ENCODE measurements at regions not wholly inside any gene's neighbourhood (a gene's known extent, or its start where the extent isn't known, plus 50 kb on each side); places are given as distances from the start of the nearest gene placed in this dataset.

DNA sequence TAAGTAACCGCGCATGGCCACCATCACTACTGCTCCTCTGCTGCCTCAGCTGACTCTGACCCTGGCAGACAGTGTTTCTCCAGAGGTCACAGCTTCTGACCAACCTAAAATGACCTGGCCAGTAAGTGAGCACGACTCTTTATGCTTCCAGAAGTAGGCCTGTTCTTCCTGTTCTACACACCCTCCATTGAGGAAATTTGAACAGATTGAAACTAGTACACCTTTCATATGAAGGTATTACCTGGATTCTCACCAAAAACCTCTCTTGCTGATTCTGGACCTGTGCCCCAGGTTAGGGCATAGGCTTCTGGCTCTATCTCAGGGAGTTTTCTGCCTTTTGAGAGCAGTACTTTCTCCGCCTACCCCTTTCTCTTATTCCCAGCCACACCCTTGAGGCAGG, 178.4 kb upstream of the FRMD6 start:
- TF ChIP-seq CTCF (IDR thresholded peaks at IDR 0.05 in 4 of 5, conservative IDR thresholded peaks at IDR 0.05 in 1 of 5) (no peak), POLR2A (IDR thresholded peaks at IDR 0.05) (no peak)

Measured in gastrocnemius medialis (tissue), 4 donors.